ENCODE measurements at regions not wholly inside any gene's neighbourhood (a gene's known extent, or its start where the extent isn't known, plus 50 kb on each side); places are given as distances from the start of the nearest gene placed in this dataset.

DNA sequence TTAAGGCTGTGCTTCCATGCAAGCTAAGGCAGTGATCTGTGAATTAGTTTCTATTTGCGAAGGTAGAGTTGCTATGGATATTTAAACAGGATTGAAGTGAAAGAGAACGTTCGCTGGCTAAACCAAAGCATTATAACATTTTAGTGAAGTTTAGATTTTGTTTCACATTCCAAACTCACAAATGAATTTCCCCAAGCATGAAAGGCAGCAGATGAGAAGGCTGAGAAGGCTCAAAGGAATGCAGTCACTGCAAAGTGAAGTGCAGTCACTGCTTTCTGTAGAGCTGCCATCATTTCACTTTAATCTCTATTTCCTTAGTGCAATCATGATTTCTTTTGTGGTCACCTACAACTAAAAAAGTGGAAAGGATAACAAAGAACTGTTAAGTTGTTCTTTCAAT is 334.7 kb upstream of the NR3C2 start:
- TF ChIP-seq TCF4 (CRISPR knock-in tag; IDR thresholded peaks at IDR 0.05; ENCODE audit: borderline replicate concordance) (no peak), ZNF70 (CRISPR knock-in tag; IDR thresholded peaks at IDR 0.05) (no peak), ISL1 (CRISPR knock-in tag; IDR thresholded peaks at IDR 0.05) (no peak), ARNTL (CRISPR knock-in tag; IDR thresholded peaks at IDR 0.05; ENCODE audit: borderline replicate concordance, low read depth) (no peak), PPARA (CRISPR knock-in tag; IDR thresholded peaks at IDR 0.05; ENCODE audit: borderline replicate concordance) (no peak), ZNF565 (CRISPR knock-in tag; conservative IDR thresholded peaks at IDR 0.05; ENCODE audit: low read depth) (no peak), OSR1 (CRISPR knock-in tag; IDR thresholded peaks at IDR 0.05) (no peak), RARB (CRISPR knock-in tag; IDR thresholded peaks at IDR 0.05) (no peak), BACH2 (CRISPR knock-in tag; IDR thresholded peaks at IDR 0.05; ENCODE audit: borderline replicate concordance) (no peak)
- TF ChIP-seq, protein P1, sequence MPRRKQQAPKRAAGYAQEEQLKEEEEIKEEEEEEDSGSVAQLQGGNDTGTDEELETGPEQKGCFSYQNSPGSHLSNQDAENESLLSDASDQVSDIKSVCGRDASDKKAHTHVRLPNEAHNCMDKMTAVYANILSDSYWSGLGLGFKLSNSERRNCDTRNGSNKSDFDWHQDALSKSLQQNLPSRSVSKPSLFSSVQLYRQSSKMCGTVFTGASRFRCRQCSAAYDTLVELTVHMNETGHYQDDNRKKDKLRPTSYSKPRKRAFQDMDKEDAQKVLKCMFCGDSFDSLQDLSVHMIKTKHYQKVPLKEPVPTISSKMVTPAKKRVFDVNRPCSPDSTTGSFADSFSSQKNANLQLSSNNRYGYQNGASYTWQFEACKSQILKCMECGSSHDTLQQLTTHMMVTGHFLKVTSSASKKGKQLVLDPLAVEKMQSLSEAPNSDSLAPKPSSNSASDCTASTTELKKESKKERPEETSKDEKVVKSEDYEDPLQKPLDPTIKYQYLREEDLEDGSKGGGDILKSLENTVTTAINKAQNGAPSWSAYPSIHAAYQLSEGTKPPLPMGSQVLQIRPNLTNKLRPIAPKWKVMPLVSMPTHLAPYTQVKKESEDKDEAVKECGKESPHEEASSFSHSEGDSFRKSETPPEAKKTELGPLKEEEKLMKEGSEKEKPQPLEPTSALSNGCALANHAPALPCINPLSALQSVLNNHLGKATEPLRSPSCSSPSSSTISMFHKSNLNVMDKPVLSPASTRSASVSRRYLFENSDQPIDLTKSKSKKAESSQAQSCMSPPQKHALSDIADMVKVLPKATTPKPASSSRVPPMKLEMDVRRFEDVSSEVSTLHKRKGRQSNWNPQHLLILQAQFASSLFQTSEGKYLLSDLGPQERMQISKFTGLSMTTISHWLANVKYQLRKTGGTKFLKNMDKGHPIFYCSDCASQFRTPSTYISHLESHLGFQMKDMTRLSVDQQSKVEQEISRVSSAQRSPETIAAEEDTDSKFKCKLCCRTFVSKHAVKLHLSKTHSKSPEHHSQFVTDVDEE (CRISPR knock-in tag; IDR thresholded peaks at IDR 0.05), result no peak
- no peak for ATAC-seq

DNA sequence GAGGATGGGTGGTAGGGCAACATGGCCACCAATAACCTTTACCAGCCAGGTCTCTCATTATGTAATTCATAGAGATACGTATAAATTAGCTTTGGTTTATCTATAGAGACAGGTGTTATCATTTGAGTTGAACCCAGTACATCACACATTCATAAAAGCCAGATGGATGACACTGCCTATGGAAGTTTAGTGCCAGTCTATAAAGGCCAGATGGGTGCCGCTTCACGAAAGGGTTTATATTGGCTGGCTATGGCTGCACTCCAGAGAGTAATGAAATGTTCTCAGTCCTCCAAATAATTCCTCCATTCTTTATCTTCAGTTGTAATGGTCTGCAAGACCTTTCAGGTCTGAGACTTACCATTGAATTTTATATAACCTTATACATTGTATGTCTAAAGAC is 331.9 kb upstream of the NR3C2 start:
- no peak for ATAC-seq

DNA sequence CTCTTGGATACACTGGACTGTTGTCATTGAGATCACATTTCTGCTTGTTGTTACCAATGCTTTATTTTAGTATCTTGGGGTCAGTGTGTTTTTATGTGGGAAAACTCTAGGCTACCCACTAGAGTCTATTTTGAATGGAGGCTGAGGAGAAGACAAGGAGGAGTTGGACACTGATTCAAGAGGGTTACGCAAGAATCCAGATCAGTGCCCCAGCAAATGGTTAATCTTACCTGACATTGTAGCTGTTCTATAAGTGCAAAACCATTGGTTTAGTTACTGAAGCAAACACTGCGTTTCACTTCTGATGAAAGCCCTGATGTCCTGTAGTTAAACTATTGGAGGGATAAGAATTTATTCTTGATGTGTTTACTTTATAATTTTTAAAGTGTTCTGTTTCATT is 331.1 kb upstream of the NR3C2 start:
- no peak for ATAC-seq
- no peak for TF ChIP-seq ZNF70 (CRISPR knock-in tag; IDR thresholded peaks at IDR 0.05)

More for the DNA sequence above, 331.9 kb upstream of the NR3C2 start:
- TF ChIP-seq, protein P2, sequence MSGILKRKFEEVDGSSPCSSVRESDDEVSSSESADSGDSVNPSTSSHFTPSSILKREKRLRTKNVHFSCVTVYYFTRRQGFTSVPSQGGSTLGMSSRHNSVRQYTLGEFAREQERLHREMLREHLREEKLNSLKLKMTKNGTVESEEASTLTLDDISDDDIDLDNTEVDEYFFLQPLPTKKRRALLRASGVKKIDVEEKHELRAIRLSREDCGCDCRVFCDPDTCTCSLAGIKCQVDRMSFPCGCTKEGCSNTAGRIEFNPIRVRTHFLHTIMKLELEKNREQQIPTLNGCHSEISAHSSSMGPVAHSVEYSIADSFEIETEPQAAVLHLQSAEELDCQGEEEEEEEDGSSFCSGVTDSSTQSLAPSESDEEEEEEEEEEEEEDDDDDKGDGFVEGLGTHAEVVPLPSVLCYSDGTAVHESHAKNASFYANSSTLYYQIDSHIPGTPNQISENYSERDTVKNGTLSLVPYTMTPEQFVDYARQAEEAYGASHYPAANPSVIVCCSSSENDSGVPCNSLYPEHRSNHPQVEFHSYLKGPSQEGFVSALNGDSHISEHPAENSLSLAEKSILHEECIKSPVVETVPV (CRISPR knock-in tag; IDR thresholded peaks at IDR 0.05), result no peak
- TF ChIP-seq BACH2 (CRISPR knock-in tag; IDR thresholded peaks at IDR 0.05; ENCODE audit: borderline replicate concordance) (no peak), CSDC2 (CRISPR knock-in tag; IDR thresholded peaks at IDR 0.05) (no peak)

DNA sequence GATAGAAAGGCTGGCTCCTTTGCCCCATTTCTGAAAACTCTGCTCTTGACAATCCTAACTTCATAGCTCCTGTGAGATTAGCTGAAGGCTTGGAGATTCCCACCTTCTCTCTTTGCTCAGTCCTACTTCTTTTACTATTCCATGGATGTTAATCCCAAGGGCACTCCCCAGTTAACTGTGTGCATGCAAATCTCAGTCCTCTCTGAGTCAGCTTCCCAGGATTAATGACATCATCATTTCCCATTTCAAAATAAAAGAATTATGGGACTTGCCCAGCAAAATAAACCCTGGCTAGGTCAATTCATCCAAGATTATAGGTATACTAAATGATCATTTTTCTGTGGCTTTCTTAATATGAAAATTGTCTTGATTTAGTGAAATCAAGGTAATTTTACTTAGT is 328.6 kb upstream of the NR3C2 start:
- no peak for ATAC-seq
- TF ChIP-seq, protein P3, sequence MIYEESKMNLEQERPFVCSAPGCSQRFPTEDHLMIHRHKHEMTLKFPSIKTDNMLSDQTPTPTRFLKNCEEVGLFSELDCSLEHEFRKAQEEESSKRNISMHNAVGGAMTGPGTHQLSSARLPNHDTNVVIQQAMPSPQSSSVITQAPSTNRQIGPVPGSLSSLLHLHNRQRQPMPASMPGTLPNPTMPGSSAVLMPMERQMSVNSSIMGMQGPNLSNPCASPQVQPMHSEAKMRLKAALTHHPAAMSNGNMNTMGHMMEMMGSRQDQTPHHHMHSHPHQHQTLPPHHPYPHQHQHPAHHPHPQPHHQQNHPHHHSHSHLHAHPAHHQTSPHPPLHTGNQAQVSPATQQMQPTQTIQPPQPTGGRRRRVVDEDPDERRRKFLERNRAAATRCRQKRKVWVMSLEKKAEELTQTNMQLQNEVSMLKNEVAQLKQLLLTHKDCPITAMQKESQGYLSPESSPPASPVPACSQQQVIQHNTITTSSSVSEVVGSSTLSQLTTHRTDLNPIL (CRISPR knock-in tag; IDR thresholded peaks at IDR 0.05; ENCODE audit: low read depth), result no peak
- TF ChIP-seq GLIS3 (CRISPR knock-in tag; IDR thresholded peaks at IDR 0.05) (no peak), ZNF8 (CRISPR knock-in tag; IDR thresholded peaks at IDR 0.05) (no peak), ZC3H10 (CRISPR knock-in tag; IDR thresholded peaks at IDR 0.05) (no peak), ZNF70 (CRISPR knock-in tag; IDR thresholded peaks at IDR 0.05) (no peak)

DNA sequence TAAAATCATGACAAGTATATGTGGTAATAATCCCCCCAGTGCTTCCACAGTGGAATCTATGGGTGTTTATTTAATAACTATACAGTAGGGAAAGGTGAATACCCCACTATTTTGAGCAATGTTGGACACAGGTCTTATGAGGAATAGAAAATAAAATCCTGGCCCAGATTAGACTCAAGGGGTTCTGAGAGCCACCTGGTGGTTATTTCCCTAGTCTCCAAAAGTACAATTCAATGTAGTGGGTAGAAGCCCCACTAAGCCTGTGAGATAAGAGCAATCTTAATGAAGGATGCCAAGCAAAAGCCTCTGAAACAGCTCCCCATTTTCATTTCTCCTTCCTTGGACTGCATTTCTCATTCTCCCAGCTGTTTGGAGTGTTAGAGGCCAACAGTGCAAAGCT is 328.2 kb upstream of the NR3C2 start:
- no peak for ATAC-seq
- TF ChIP-seq, protein P2 (CRISPR knock-in tag; IDR thresholded peaks at IDR 0.05), result no peak

DNA sequence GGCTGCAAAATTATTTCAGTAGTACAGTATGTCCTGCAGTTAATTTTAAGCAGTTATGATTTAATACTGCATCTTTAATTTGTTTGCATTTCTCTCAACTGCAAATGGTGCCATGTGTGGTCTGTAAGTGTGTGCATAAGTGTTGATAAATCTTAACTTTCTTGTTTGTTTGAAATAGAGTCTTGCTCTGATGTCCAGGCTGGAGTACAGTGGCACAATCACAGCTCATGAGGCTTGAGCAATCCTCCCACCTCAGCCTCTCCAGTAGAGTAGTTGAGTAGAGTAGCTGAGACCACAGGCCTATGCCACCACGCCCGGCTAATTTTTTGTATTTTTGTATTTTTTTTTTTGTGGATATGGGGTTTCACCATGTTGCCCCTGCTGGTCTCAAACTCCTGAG is 322.5 kb upstream of the NR3C2 start:
- no peak for ATAC-seq
- TF ChIP-seq ZFP30 (CRISPR knock-in tag; IDR thresholded peaks at IDR 0.05), result no peak
- TF ChIP-seq SNAI2 (CRISPR knock-in tag; IDR thresholded peaks at IDR 0.05), result no peak
- TF ChIP-seq, protein P3 (CRISPR knock-in tag; IDR thresholded peaks at IDR 0.05; ENCODE audit: low read depth), result no peak
